Stimulated activated CD8-positive, alpha-beta memory T cell treated with anti-CD3 and anti-CD28 coated beads, Interleukin-12 subunit alpha, Interleukin-12 subunit beta, amount 100 ng/mL, for 24 hours (primary cell): ENCODE measurements at regions not wholly inside any gene's neighbourhood (a gene's known extent, or its start where the extent isn't known, plus 50 kb on each side); places are given as distances from the start of the nearest gene placed in this dataset.

Source experiments
- DNase-seq: peaks from one replicate; pipeline ENCODE4 v3.0.0-alpha.2; 2020; ENCODE audit errors: extremely low read depth

DNA sequence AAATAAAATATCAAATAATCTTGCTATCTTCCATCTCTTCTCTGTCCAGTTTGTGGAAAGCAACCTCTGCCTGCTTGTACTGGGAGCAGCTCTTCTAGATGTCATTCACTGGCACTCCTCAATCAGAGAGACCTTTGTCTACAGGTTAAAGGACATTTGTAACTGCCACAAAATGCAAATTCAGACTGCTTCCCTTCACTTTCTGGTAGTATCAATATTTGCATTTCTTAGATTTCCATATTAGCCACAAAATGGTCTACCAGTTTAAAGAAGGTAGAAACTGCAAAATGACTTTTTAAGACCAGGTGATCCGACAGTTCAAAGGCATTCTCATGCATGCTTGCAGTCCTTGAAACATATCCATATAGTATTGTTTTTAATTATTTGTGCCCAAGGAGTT lies 51.7 kb upstream of the RCN1 start:
- no peak for DNase-seq

DNA sequence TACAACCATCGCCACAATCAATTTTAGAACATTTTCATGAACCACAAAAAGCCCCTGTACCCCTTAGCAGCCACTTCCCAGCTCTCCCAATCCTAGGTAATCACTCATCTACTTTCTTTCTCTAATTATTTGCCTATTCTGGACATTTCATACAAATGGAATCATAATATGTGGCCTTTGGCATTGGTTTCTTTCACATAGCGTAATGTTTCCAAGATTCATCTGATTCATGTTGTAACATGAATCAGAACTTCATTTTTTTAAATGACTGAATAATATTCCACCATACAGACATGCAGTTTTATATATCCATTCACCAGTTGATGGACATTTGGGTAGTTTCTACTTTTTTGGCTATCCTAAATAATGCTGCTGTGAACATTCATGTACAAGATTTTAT lies 56.2 kb upstream of the RCN1 start:
- no peak for DNase-seq

DNA sequence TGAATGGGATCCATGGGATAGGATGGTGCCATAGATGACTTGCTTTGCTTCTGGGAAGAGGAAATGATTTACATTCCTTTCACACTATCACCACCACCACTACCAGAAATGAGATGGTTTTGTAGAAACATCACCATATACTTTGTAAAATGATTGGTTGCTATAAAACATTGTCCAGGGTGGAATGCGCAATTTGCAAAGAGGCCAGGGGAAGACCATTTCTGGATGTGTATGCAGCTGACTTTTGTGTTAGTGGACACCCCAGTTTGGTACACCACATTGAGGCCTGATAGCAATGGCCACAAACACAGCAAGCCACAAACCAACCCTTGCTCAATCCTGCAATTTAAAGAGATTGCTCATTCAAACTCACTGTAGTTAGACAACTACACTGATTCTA lies 56.7 kb upstream of the RCN1 start:
- no peak for DNase-seq

DNA sequence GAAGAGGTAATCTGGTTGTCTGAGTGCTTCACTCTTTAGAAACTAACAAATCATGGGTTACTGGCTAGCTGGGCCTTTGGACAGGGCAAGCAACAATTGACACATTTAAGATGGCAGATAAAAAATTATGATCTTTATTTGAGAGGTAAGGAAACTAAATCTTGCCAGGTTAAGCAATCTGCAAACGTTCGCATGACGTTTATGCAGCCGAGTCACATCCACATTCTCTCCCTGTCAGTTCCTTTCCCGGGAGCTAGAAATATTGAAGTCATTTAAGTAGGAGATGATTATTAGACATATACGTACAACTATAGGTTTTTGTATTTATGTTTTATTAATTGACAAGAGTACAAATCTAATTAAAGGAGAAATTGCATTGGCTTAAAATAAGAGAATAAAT lies 57.4 kb upstream of the RCN1 start:
- no peak for DNase-seq

DNA sequence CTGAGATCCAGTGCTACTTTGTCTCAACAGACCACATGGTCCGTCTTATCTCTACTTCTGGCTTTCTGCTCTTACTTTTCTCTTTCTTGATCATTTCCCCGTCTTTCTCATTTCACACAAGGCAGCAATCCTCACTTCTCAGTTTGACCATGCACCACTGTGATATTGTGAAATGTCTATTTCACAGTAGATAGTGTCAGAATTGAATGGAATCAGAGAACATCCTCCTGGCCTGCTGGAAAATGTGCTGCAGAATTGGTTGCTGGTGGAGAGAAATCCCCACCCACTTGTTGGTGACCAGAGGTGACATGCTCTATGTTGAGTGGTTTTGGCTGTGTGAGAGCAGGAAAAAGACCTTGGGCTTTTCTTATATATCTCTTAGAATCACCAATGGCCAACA lies 57.8 kb upstream of the RCN1 start:
- no peak for DNase-seq

DNA sequence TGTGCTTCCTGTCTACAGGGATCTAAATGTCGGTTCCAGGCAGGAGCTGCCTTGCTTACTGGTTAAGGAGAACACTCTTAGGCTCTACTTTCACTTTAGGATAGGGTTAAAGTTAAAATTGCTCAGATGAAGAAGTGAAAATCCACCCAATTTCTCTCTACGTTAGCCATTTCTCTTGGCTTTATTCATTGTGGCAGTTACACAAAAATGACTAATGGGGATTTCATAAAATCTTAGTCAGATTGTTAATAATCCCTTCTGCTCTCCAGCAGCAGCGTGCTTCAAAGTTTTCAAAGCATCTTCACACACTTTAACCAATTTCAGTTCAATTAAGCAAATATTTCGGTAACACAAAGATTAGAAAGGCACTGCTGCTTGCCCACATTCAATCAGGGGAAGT lies 58.4 kb upstream of the RCN1 start:
- DNase-seq: no peak

DNA sequence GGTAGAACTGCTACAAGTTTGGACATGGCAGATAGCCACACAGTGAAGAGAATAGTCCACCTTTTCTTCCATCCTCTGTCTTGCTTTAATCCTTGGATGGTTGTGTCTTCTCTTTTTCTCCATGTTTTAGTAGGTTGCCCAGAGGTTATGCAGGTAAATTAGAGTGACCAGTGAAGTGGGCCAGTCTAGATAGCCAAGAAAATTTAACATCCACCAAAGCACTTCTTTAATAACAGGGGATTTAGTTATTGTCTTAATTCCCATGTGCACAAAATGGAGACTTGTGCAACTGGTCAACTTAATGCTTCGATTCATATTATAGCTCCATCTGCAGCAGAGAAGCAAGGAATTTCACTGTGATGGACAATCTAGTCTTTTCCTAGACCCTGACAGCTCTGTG lies 58.8 kb upstream of the RCN1 start:
- no peak for DNase-seq

DNA sequence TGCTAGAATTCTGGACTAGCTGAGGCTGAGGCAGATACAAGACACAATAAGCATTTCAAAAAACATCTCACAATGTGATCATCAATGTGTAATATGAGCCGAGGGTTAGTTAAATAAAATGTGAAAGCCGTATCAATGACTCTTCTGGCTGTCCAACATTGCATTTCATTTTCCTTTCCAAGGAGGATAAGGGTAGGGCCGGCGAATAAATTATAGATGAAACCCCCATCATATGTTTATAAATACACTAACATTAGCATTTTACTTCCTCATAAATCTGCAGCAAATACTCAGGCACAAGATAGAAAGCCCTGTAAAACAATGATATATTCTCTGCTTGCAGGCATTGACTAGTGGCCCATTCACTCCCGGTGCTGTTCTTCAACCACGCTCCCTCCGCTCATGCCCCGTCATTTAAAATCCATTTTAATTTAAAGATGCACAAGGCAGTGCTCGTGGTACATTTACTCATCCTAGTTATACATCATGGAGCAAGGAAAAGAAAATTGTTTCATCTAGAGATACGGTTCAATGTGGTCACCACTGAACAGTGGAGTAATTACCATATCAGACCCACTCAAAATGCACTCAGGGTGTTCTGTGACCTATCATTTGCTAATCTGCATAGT lies 59.9 kb upstream of the RCN1 start:
- no peak for DNase-seq

DNA sequence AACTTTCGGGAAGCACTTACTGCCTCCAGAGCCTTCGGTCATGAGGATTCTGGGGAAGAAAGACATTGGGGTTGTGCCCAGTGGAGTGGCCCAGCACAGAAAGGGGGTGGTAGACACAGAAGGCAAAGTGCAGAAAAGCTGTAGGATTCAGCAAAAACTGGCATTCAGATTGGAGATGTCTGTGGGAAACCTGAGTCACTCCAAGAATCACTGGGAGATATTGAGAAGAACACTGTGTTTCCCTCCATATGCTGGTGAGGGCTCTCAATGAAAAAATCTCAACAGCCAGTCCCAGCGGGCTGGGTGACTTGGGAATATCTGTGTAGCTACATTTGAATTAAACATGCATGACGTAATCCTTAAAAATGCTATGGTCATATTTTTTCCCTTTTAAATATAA lies 61.2 kb upstream of the RCN1 start:
- no peak for DNase-seq

DNA sequence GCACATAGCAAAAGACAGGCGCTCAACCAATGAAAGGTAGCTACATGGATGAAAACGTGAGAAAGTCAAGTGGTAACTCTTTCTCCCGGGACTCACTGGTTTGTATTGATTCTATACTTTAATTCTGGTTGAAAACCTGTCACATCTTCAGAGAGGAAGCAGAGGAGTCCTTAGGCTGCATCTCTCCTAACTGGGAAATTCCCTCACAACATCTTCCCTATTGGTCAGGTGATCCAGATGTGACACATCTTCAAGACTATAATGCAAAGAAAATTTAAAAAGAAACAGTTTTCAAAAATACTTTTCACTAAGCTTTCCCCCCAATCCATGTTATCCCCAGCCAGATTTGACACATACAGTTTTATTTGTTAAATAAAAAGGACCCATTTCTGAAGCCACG lies 62.7 kb upstream of the RCN1 start:
- DNase-seq: no peak

DNA sequence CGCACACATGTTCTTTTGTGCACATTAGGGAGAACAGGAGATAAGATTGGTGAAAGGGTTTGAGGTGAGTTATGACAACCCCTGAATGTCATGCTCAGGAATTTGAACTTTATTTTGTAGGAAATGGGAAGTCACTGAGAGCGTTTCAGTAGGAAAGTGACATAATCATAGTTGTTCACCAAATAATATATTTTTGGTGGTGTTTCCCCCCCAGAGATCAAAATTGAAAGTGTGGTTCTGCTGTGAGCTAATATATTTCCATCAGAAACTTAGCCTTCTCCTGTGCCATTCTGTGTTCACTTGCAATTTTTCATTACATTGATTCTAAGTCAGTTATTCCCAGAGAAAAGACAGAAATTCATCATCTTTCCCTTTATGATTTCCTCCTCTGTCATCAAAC lies 64.1 kb upstream of the RCN1 start:
- DNase-seq: no peak

DNA sequence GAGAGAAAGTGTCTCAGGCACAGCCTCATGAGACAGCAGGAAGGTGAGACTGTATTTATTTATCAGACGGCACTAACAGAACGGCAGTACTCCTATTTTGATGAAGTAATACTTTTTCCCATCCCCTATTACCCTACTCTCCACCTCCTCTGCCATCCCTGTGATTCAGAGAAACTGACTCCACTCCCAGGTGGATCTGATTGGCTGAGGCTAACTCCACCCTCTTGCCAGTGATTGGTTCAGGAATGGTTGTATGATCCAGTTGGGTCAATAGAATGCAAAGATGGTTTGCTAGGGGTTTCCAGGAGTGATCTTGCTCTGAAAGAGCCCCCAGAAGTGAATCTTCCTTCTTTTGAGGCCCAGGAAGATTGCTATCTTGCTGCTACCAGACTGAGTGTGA lies 65.9 kb upstream of the RCN1 start:
- no peak for DNase-seq

DNA sequence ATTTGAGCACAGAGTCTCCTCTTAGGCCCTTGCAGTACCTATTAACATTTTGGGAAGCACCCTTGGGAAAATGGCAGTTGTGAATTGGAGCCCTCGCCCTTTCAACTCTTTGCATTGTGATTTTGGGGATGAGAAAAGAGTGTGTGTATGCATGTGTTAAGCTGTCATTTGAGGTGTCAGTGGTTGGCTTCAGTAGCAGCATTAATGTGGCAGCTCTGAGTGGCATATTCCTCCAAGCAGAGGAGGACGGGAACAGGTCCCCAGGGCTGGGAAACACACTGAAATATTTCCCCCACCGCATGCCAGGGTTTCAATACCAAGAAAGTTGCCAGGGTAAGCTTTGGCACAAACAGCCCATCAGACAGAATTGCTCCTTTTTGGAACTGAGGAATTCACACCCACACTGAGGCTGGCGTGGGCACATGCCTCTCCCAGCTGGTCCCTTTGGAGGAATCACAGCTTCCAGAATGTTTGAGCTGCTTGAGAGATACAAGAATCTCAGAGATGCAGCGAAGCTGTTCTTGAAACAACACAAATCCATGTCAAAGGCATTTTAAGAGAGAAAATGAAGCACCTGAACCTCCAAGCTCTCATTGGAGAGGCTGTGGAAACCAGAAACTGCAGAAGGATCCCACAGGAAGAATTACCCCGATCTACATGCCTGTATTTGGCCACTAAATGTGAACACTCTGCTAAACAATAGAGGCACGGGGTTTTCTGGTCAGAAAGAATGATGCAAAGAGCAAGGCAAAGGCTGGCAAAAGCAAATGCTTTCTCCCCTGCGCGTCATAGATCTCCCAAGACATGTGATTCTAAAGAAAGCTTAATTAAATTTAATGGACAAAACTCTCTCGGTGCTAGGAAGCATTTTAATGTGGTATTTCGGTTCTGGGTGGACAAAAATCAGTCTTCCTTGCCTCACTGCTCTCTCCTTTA lies 67.2 kb upstream of the RCN1 start:
- DNase-seq: no peak

DNA sequence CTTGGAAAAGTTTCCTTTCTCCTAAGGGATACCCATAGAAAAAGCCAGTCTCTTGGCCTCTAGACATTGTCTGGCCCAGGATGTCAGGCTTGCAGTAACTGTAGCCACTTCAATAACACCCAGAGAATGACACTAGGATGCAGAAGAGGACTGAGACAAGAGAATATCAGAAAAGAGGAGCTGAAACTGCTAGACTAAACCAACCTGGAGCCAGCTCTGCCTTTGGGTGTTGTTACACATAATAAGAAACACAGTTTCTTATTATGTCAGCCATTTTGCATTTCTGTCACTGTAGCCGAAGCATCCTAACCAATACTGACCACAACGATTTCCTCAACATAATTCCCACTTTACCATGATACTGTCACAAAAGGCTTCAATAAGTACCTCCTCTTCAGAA lies 72.2 kb upstream of the RCN1 start:
- DNase-seq: no peak

DNA sequence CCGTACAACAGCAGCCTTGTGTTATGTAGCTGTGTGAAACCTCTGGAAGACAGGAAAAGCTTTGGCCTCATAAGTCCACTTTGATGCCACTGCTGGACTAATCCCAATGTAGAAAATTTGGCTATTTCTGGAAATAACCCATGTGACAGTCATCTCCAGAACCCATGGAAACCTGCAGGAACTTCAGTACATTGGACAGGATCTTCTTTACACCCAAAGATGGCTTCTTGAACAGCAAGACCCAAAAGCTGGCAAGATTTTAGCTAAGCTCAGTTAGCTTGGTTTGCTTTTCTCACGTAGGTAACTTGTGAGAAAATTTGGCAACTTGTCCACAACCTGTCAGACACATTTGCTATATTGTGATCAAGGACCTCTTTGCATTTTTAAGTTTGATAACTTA lies 74.8 kb upstream of the RCN1 start:
- DNase-seq: no peak

DNA sequence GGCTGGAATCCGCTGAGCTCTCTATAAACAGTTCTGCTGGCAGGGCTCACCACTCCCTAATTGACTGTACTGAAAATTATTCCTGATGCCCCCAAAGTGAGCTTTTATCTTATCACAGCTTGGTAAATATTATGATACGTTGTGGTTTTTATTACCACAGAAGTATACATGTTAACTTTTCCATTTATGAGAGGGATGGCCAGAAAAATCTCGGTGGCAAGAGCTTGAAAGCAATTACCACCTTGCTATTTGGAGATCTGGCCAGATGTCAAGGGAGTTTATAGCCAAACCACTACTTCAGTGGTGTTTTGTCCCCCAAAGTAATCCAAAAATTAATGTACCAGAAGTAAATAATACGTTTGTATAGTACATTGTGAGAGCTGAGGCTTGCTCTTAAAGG lies 75.4 kb upstream of the RCN1 start:
- no peak for DNase-seq

DNA sequence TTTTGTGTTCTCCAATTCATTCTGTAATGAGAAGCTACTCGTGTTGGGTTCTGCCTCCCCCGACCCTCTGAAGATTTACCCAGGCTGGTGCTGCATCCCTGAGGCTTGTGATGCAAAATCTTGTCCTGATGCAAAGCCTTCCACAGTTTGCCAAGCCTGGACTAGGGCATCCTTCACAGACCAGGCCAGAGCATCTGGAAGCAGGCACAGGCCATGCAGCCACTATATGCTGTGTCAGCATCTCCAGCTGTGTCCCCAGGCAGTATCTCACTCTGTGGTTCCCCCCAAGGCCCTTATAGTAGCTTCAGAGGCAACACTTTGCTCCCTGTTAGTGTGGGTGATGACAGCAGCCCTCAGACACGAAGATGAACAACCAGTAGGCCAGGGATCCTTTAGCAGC lies 77.3 kb upstream of the RCN1 start:
- no peak for DNase-seq

DNA sequence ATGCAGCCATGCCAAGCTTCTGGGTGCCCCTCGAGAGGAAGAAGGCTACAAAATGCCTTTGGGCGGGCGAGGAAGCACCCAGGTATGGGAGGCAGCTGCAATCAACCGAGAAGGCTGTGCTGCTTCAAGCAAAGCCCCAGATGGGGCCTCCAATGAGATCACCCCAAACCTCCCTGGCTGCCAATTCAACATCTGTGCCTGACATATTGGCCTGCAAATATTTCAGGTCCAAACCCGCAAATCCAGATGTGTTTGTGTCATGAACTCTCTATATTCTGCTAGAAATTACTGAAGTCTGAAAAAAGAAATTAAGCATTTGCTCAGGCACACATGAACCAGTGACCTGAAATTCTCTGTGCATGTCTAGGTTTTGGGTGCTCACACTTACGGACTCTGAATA lies 78.8 kb upstream of the RCN1 start:
- no peak for DNase-seq

DNA sequence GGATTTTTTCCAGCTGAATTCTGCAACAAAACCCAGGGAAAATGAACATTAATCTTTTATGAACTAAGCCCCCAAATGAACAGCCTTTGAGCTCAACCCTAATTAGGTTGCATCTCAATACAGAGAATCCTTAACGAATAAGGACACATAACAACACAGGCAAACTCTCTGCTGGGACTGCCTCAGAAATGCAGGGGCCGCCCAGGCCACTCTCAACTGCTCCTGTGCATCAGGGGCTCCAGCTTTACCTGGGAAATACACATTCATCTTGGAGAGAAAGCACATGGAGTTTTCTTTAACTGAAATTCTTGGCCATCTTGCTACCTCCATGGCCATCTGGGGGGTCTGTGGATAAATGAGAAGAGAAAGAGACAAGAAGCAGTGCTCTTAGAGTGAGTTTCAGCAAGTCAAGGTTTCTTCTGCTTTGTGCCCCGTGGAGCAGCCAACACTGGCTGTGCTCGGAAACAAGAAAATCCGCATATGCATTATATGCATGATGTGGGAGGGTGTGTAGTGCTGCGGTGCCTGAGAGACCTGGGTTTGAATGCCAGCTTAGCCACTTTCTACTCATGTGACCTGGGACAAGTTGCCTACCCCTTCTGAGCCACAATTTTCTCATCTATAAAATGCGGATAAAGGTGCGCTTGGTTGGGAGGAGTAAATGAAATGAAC lies 81.9 kb upstream of the RCN1 start:
- no peak for DNase-seq

DNA sequence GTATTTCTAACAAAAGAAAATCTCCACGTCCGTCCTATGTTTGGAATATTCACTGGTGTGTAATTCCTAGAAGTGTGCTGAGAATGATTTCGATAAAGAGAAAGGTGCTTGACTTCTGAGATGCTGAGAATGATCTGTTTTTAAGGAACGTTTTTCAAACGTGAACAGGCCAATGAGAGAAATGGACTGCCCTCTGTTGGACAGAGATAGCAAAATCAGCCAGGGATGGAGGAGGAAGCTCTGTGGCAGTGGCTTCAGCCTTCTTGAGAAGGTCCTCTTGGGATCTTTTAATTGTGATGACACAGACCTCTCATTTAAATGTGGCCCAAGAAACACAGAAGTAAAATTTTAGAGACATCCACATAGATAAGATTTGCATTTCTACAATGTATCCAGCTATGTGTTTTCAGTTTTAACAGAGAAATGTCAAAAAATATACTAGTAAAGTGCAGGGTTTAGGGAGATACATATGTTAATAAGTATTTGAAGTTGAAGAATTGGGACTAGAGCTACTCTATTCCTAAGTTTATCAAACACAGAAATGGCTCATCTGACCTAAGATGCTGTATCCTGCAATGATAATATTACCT lies 84.0 kb upstream of the RCN1 start:
- DNase-seq: no peak

DNA sequence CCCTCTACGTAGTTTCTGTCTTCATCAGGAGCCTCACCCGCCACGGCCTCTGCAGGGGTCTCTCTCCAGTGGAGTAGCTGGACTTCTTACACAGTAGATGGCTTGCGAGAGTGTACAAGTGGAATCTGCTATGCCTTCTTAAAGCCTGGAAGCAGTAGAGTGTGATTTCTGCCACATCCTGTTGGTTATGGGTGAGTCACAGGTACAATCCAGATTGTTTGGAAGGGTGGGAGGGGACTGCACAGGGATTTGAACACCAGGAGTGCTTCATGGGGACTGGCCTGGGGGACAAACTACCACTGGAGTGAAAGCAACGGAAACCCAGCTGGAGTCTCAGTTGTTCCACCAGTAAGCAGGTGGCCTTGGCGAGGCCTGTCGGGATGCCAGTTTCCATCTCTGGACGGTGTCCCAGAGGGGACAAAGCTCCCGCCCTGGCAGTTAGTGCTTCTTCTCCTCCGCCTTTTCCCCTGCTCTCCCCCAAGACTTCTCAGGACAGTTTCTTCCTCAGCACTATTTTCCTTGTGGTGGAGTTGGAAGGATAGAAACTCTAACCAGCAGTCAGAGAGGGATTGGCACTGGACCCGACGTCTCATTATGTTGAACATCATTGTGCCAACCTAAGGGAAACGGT lies 85.0 kb upstream of the RCN1 start:
- DNase-seq: no peak

DNA sequence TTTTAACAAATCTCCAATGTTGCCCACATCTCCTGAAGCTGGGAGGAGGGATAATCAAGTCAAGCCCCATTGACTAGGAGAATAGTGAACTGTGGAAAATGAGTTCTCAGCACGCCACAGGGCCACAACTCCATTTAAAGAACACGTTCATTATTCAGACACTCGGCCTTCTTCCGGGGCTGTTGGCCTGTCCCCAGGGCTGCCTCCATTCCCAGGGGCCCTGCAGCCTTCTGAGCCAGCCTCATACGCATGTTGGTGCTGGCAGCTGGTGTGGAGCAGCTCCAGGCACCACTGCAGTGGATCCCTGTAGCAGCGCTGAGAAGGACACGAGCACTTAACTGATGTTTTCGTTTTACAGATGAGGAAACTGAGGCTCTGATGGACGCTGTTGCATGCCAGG lies 87.5 kb upstream of the RCN1 start:
- DNase-seq: no peak
